Activated CD4-positive, alpha-beta T cell treated with anti-CD3 and anti-CD28 coated beads, Interleukin-2, Interleukin-4, amounts not matched to agents 100 ng/mL and 50 ng/mL, durations not matched to agents 16 hours and 8 hours (primary cell): ENCODE measurements at regions not wholly inside any gene's neighbourhood (a gene's known extent, or its start where the extent isn't known, plus 50 kb on each side); places are given as distances from the start of the nearest gene placed in this dataset.

ENCODE experiments used
- DNase-seq: peaks from one replicate; pipeline ENCODE4 v3.0.0-alpha.2; 2020; ENCODE audit warnings: low spot score

DNA sequence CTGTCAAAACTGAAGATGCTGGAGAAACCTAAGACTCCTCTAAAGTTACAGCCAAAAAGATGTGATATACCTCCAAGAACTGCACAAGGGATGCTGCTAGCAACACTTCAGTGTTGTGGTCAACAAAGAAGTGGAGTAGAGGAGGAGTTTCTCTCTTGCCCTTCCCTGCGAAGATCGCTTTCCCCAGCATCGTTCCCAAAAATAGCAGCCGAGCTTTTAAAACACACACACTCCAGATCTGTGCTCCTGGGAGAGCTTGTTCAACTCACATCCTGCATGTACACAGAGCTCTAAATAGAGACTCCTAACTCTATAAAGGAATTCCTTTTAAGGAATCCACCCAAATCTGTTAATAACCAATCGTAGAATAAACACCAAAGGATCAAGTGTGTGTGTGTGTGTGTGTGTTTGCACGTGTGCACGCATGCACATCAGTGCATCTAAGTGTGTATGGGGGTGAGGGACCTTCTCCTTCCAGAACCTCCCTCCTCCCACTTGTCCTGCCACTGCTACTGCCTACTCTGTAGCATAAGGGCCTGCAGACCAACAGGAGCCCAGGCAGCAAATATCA lies 58.5 kb downstream of the PSMG1 start:
- DNase-seq, result no peak

DNA sequence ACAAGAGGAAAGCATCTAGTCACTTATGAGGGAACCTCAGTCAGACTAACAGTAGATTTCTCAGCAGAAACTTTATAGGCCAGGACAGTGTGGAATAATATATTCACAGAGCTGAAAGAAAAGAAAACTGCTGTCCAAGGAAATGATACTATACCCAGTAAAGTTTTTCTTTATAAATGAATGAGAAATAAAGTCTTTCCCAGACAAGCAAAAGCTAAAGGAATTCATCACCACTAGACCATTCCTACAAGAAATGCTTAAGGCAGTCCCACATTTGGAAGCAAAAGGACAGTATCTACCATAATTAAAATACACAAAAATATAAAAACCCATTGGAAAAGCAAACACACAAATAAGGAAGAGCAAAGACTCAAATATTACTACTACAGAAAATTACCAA lies 59.9 kb downstream of the PSMG1 start:
- DNase-seq, result no peak

DNA sequence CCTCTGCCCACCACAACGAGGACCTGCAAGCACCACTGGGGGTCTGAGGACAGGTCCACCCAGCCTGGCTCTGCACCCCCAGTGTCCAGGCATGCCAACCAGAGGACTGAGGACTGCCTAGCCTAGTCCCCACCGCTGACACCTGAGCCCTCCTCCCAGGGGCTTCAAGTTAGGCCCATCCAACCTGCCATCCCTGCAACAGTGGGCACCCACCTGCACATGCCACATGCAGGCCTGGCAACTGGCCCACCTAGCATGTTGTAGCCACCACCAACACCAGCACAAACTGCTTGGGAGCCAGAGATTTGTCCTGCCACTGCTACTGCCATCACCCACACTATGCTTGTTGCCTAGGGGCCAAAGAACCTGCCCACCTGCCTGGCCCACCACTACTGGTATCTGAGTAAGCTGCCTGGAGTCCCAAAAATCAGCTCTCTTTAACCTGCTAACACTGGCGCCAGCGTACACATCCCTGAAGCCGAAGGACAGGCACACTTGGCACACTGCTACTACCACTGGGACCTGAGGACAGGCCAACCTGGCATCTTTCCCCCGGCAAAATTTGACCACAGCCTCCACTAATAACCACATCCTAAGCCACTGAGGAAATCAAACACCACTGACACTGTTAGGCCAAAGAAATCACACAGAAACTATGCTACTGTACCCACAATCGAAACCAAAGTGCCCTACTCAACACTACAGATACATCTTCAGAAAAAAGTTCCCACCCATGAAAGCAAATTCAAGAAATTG lies 61.5 kb downstream of the PSMG1 start:
- DNase-seq, result peak; percentile 6

DNA sequence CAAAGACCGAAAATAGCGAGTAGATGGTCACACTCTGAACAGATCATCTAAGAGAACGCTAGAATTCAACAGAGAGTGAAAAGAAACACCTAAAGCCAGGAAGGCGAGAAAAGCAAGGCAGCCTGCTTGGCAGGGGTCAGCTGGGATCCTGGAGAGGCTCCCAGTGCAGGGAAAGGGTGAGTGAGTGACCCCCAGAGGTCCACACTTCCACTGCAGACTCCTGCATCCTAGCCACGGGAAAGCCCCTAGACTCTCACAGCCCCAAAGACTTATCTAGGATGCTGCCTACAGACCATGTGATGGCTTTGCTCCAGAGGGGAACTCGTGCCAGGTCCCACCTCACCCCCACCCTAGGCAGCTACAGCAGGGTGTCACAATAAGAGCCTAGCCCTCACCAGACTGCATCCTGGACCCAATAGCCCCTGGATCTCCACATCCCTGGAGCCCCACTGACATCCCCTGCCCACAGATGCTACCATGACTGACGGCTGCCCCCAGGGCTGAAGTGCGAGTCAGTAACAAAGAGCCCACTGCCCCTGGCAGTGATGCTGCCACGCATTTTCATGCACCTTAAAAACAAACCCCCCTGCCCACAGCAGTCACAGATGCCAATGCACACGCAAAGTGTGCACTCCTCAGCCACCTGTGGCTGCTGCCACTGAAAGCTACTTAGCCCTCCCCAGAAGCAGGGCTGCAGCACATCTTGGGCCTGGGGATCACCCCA lies 62.2 kb downstream of the PSMG1 start:
- DNase-seq, result no peak

DNA sequence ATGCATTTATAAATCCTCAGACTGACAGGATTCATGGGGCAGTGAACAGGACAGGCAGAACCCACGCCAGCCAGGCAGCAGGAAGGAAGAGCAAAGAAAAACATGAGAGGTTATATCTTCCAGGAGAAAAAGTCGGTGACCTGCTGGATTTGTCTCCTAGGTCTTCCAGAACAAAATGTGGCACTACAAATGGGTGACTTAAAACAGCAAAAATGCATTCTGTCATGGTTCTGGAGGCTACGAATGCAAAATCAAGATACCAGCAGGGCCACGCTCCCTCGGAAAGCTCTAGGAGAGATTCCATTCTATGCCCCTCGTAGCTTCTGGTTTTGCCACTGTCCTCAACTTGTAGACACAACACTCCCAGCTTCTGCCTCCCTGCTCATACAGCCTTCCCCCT lies 63.4 kb downstream of the PSMG1 start:
- no peak for DNase-seq

DNA sequence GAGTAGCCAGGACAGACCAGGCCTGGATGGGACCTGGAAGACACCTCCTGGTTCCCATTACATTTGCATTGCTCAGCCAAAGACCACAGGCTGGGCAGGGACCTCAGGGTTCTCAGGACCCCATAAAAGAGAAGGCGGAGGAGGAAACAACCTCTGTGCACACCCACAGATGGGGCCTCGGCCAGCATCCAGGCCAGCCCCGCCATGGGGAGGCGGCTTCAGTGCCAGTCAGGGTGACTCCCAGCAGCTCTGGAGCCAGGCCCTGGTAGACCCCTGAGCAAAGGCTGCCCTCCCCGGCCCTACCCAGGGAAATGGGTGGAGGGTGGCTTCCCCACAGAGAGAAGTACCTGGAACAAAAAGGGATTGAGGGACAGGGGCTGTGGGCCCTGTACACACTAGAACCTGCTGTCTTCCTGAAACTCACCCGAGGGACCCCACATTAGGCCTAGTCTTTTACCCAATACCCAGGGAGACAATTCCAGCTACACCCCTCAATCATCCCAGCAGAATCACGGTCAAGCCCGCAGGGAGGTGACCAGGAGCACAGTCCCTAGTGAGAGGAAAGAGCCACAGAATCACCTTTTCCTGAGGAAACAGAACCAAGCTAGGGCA lies 64.5 kb downstream of the PSMG1 start:
- no peak for DNase-seq

DNA sequence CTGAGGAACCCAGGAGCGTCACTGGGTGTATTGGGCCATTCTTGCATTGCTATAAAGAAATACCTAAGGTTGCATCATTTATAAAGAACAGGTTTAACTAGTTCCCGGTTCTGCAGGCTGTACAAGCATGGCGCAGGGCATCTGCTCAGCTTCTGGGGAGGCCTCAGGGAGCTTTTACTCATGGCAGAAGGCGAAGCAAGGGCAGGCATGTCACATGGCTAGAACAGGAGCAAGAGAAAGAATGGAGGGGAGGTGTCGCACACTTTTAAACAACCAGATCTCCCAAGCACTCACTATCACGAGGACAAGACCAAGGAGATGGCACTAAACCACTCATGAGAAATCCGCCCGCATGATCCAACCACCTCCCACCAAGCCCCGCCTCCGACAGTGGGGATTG lies 65.2 kb downstream of the PSMG1 start:
- DNase-seq, result no peak

DNA sequence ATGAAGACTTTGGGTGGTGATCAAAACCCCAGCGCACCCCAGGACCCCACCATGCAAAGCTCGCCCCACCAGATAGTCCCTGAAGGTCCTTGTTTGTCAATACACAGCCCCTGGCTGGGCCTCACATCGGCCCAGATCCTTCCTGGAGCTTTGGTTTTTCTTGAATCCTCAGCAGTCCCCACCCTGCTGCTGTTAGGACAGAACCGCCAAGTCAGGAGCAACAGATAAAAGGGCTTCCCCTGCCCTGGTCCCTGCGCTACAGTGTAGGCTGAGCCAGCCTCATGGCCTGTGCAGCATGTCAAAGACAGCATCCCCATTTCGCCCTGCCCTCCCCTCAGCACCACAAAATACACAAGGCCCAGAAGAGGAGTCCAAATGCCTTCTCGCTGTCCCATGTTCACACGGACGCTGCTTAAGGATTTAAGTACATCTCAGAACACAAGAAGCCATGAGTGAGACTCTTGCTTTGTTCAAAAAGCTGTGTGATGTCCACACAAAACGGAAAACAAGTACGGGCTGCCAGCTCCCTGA lies 65.7 kb downstream of the PSMG1 start:
- no peak for DNase-seq

DNA sequence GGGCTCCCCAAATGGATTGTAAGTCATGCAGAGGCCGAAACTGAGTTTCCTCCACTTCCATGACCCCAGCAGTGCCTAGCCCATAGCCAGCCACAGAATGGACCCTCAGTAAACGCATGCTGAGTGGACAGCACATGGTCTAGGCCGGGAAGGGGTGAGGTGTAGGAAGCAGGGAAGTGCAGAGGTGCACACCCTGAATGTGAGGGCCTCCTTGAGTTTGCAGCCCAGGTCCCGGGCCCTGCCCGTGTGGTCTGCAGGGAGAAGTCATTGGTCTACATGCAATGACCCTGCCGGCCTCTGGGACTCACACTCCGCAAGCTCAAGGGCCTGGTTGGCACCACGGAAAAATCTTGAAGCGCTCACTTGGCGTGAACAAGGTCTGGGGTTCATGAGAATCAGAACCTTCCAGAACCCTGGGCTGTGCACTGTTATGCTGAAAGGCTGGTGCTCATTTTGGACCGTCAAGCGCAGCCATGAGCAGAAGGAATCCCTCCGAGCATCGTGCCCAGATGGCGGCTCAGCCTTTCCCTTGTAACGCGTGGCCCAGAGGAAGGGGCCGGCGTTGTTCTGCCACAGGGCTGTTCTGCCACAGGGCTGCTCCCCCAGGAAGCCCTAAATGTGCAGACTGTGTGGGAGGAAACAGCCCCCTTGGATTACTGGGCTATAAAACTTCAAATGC lies 66.4 kb downstream of the PSMG1 start:
- DNase-seq, result no peak

DNA sequence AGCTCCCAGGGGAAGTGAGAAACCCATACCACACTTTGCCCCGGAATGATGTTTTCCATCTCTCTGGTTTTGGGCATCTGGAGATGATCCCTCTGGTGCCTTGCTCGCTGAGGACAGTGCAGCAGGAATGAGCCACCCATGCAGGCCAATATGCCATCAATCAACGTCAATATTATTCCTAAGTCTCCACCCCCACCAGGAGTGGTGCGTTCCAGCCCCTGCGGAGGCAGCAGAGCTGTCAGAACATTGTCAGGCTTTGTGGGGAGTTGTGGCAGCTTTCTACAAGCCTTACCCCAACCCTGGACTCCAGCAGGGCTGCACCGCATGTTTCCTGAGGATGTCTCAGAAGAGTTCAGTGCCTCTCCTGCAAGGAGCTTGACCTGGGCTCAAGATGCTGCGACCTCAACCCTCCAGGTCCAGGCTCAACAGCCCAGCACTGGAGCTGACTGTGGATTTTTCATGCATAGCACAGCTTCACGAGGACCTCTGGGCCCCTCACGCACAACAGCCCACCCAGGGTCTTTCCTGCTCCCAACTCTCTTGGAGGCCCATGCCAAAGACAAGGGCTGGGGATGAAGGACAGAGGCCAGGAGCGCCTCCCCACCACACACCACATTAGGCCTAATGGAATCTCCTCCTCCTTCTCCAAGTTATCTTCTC lies 67.5 kb downstream of the PSMG1 start:
- no peak for DNase-seq

DNA sequence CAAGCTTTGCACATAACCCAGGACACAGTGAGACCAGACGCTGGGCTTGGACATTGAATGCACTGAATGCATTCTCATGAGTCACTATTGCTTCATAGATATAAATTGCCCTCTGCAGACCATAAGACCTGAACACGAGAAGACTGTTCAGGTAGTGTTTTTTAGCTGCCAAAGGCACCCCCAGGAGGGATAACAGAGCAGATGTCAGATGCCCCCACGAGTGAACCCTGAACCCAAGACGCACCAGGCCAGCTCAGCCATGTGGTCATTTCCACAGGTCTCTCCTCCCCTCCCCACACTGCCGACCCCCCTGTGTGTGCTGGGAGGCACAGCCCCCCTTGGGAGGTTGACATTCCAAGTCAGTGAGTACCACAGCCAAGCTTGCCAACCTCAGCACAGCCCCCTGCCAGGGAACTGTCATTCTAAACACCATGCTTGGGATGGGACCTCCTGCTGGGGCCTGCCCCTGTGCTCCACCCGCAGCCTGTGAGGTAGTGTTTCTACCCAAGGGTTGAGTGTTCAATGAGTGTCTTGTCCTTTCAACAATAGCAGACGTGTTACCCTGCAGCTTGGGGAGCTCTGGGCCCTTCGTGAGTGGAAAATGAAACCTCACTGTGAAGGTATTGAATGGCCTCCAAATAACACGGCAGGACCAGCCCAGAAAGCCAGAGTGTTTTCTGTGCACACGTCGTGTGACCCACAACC lies 68.2 kb downstream of the PSMG1 start:
- no peak for DNase-seq

DNA sequence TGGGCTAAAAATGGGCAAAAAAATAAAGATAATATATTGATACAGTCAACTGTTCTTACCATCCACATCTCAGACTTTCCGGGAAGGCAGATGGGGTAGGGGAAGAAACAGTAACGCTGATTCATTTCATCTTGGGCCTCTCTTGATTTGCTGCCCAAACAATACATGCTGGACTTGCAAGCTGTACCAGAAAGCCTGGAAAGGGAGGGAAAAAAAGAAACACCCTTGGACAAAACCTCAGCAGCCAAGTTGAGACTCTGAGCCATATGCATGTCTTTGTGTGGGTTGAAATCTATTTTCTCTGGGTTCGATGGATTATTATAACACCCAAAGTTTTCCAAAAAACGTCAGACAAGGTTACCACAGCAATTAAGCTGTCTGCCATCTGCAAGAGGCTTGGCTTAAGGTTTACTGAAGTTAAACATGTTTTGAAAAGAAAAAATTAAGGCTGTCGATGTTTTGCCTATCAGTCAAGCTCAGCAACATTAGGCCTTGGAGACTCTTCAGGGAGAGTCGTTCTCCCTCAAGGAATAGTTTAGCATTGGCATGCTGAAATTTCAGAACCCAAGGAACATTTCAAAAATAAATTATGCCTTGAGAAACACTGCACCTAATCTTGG lies 71.2 kb downstream of the PSMG1 start:
- DNase-seq, result no peak

DNA sequence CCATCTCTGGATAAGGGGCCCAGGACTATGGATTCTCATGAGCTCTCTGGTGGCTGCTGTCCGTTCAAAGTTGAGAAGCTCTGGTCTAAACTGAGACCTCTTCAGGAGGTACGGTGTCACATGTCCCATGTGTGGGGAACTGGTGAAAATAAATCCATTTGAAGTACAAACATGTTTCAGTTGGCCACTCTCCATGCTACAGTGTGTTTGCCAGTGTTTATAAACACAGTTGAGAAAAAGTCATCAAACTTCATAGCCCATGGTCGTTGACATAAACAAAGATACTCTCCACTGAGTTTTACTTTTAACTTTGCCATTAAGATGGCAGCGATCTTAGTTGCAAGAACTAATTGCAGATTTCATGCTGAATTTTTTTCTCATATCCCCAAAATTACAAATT lies 72.8 kb downstream of the PSMG1 start:
- DNase-seq, result no peak

DNA sequence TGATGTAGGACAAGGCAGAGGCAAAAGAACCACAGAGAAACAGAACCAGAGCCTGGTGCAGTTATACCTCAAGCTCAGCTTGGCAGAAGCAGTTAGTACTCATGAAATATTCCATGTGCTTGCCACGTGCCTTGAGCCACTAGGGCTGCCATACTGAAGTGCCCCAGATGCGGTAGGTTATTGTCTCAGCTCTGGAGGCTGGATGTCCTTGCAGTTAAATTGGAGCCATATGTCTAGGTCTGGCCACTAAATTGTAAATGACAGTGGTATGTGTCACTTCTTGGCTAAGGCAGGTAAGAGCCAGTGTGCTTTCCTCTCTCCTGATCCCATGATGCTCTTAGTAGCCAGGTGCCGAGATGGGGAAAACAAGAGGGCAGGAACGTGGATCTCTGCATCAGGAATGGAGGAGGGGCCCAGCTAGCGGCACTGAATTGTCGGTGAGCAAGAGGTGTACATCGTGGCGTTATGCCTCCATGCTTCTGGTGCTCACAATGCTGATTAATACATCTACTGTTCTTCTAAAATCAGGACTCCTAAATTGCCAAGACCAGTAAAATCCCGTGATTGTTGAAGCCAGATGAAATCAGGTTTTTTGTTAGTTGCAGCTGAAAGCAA lies 73.5 kb downstream of the PSMG1 start:
- DNase-seq, result no peak

DNA sequence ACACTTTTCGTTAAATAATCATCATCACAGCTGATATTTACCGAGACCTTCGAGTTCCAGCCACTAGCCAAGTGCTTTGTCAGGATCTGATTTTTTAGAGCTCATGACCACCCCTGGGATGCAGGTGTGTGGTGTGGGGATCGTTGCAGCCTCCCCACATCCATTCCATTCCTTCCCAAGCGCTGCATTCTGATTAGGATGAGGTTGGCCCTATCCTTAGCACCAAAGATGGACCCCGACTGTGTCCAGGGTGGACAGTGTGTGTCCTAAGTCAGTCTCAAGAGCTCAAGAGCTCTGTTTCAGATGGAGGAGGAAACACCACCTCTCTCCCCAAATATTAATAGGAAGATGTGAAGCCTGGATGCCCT lies 74.1 kb downstream of the PSMG1 start:
- DNase-seq, result no peak

DNA sequence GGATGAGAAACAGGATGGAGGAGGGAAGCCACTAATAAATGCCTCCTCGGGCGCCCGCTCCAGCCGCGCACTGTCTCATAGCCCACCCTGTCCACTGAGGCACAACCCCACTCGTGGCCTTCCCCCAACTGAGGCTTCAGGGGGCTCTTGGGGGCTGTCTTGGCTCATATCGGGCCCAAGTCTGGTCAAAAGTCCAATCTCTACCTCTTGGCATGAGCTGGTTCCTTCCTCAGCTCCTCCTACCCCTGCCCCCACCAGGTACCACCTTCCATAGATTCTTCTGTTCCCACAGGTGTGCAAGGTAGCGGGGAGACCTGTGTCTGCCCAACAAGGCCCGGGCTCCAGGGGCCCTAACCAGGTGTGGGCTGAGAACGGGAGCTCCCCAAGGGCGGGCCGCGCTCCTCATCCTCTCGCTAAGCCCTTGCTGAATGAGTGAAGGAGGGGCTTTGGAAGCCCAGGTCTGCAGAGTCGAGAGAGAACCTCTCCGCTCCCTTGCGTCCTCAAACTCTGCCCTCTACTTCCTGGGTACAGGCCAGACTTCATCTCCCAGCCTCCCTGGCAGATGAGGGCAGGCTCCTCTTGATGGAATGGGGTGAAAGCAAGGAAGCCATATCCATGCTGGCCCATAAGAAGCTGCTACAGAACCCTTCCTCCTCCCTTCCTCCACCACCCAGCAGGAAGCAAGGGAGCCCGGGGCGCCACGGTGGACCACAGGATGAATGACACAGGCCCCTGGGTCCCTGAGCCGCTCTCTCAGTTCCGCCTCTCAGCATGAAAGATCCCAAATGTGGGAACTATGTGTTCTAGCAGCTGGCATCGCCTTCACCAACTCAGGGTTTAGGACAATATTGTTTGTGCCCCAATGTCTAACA lies 74.7 kb downstream of the PSMG1 start:
- no peak for DNase-seq

DNA sequence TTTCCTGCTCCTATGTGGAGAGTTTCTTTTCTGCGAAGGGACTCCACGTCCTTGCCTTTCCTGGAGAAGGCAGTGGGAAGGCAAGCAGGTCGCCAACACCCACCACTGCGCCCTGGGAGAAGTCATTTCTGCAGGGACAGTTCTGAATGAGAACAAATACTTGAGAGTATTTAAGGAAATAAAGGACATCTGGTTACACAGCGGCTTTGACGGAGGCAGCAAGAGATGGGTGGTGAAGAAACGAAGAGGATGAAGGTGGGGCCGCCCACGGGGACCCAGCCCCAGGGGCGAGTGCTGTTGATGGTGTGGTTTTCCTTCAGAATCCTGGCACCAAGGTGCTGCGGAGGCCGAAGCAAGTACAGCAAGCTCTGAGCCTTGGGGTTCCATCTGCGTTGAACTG lies 75.5 kb downstream of the PSMG1 start:
- no peak for DNase-seq

DNA sequence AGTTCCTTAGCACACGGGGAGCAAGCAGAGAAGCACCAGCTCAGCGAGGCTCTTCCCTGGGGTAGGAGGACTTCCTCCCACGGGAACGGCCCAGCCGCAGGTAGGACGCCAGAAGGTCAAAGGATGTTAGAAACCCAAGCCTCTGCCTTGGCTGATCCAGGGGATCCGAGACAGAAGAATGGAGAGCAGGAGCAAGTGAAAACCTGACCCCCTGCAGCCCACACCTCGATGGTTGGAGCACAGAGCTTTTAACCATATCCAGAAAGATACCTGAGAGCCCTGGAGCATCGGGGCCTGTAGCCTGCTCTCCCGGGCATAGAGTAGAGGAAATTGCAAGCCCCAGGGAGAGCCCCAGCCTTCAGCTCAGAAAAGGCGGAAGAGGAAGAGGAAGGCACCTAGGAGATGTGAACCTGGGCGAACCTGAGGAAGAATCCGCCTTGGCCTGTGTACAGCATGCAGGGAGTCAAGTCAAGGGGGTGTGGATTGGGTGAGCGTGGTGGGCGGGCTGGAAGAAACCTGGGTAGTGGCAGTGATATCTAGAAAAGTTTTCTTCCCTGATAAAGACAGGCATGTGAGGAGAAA lies 76.3 kb downstream of the PSMG1 start:
- DNase-seq, result no peak

DNA sequence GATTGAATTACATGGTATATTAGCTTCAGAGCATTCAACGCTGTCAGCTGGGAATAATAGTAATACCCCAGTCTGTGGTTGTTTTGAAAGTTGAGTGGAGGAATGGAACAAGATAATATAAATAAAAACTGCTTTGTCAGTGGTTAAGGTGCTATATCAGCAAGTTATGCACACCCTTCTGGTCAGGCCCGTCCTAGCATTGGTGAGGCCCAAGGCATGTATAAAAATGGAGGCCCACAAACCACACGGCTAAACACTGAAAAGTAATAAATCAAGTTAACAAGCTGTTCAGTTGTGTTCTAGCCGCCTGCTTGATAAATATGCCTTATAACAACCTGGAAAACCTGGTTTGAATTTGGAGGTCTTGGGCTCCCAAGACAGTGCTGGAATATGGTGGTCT lies 77.4 kb downstream of the PSMG1 start:
- no peak for DNase-seq
